H1 (cell line): ENCODE measurements at regions not wholly inside any gene's neighbourhood (a gene's known extent, or its start where the extent isn't known, plus 50 kb on each side); places are given as distances from the start of the nearest gene placed in this dataset.

Source experiments
- SAP30 ChIP-seq: fragments of 300-600 bp; sonication (generic); IDR thresholded peaks from 2 replicates; pipeline ENCODE4 v1.7.1; 2012; ENCODE audit warnings: low read length, moderate library complexity, mild to moderate bottlenecking, inconsistent platforms; ENCODE audit not compliant: insufficient read depth, insufficient replicate concordance
- TEAD4 ChIP-seq: IDR thresholded peaks from 2 replicates; pipeline ENCODE4 v1.6.1; 2012; ENCODE audit warnings: low read depth, low read length, inconsistent platforms, mixed read lengths

DNA sequence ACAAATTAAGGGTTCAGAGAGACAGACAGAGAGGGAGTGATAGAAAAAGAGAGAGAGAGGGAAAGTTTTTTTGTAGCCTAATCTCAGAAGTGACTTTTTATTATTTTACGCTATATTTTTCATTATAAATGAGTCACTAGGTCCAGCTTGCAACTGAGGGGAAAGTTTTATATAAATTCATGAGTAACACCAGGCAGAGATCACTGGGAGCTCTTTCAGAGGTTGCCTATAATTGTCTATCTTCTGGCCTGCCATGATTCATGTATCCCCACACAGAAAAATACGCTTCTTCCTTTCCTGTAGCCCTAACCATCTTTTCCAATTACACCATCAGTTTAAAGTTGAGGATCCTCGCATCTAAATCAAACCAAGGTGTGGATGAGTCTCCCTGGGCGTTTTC lies 467.9 kb downstream of the SLITRK1 start (continued):
- no peak for TF ChIP-seq TEAD4
- TF ChIP-seq SAP30, result no peak
- TF ChIP-seq, all 59 proteins: peak for 0
